Loucy (cell line): ENCODE measurements at regions not wholly inside any gene's neighbourhood (a gene's known extent, or its start where the extent isn't known, plus 50 kb on each side); places are given as distances from the start of the nearest gene placed in this dataset.

ENCODE experiments used
- CTCF ChIP-seq: fragments of 200-600 bp; sonication (generic); conservative IDR thresholded peaks from 2 replicates; pipeline ENCODE4 v1.5.1; 2014; ENCODE audit warnings: mild to moderate bottlenecking, antibody characterized with exemption, low read length
- EZH2phosphoT487 ChIP-seq: fragments of 200-600 bp; IDR thresholded peaks from 2 replicates; pipeline ENCODE4 v1.6.1; 2018; ENCODE audit warnings: antibody characterized with exemption, mild to moderate bottlenecking, moderate library complexity, borderline replicate concordance

- TF ChIP-seq CTCF (no peak), EZH2phosphoT487 (no peak)
Observed at GRCh38 chr22:27297125-27297524, 504.4 kb downstream of the MN1 start.
